GM19463 (cell line): ENCODE measurements at regions not wholly inside any gene's neighbourhood (a gene's known extent, or its start where the extent isn't known, plus 50 kb on each side); places are given as distances from the start of the nearest gene placed in this dataset.
"Not testable (repeated sequence)": the region's sequence is repeated elsewhere in the genome, so short reads cannot be mapped to it uniquely, and the experiment has no call there.

ENCODE experiments used
- ATAC-seq: cut with Tn5 transposase; IDR thresholded peaks from one replicate; pipeline ENCODE4 v1.9.1; 2021; ENCODE audit warnings: mild to moderate bottlenecking, moderate library complexity; ENCODE audit not compliant: unreplicated experiment

- not testable (repeated sequence) for ATAC-seq
These were observed 343.3 kb upstream of the PLGLB2 start for GRCh38 chr2:87404411-87405255.

- ATAC-seq: not testable (repeated sequence)
These were observed 342.2 kb upstream of the PLGLB2 start for GRCh38 chr2:87405531-87406216.

- ATAC-seq: not testable (repeated sequence)
These were observed 341.3 kb upstream of the PLGLB2 start for GRCh38 chr2:87406406-87407175.

GRCh38 chr2:87409601-87410000 lies 338.3 kb upstream of the PLGLB2 start:
- ATAC-seq: not testable (repeated sequence)

GRCh38 chr2:87410371-87410770 lies 337.5 kb upstream of the PLGLB2 start:
- not testable (repeated sequence) for ATAC-seq

GRCh38 chr2:87412036-87412820 lies 335.7 kb upstream of the PLGLB2 start:
- not testable (repeated sequence) for ATAC-seq

GRCh38 chr2:87414331-87414730 lies 333.6 kb upstream of the PLGLB2 start:
- not testable (repeated sequence) for ATAC-seq

- not testable (repeated sequence) for ATAC-seq
These were observed 332.9 kb upstream of the PLGLB2 start for GRCh38 chr2:87414795-87415570.

GRCh38 chr2:87415586-87416265 lies 332.2 kb upstream of the PLGLB2 start:
- ATAC-seq: not testable (repeated sequence)

GRCh38 chr2:87416266-87416592 lies 331.7 kb upstream of the PLGLB2 start:
- not testable (repeated sequence) for ATAC-seq

GRCh38 chr2:87417147-87417546 lies 330.7 kb upstream of the PLGLB2 start:
- ATAC-seq: not testable (repeated sequence)

- ATAC-seq: not testable (repeated sequence)
These were observed 329.9 kb upstream of the PLGLB2 start for GRCh38 chr2:87417742-87418567.

GRCh38 chr2:87418823-87419822 lies 328.8 kb upstream of the PLGLB2 start:
- ATAC-seq: not testable (repeated sequence)

GRCh38 chr2:87419980-87420379 lies 327.9 kb upstream of the PLGLB2 start:
- ATAC-seq: not testable (repeated sequence)

- ATAC-seq: not testable (repeated sequence)
These were observed 326.9 kb upstream of the PLGLB2 start for GRCh38 chr2:87420954-87421353.

- ATAC-seq: not testable (repeated sequence)
These were observed 323.8 kb upstream of the PLGLB2 start for GRCh38 chr2:87423796-87424762.
